Stomach (tissue), 4 donors: ENCODE measurements at regions not wholly inside any gene's neighbourhood (a gene's known extent, or its start where the extent isn't known, plus 50 kb on each side); places are given as distances from the start of the nearest gene placed in this dataset.

Source experiments
- POLR2A ChIP-seq, 4 donors: fragments of 450-650 bp; IDR thresholded peaks; one replicate each; pipeline ENCODE4 v1.6.1; 2016; ENCODE audit warnings: antibody characterized with exemption in 4 of 4, control low read depth in 2 of 4, mild to moderate bottlenecking in 1 of 4, moderate library complexity in 1 of 4
- POLR2AphosphoS5 ChIP-seq, 3 donors: sonication (generic); formaldehyde crosslinking; IDR thresholded peaks; one replicate each; pipeline ENCODE4 v1.6.1; 2016; ENCODE audit warnings: antibody characterized with exemption in 3 of 3

DNA sequence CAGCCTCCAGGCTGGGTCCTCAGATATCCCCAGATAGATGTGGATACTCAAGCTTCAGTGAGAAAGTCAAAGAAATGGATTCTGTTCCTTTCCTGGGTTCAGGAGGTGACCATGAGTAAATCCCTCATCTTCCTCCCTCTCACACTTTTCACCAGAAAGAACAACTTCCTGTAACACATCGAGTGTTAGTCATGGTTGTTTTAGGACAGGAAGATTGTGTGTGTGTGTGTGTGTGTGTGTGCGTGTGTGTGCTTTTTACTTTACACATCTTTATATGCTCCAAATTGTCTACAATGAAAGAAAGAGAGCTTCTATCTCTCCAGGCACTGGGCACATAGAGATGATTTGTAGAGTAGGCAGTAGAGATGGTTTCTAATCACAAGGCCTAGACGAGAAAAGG lies 139.9 kb downstream of the TBXT start:
- no peak for TF ChIP-seq POLR2A (IDR thresholded peaks at IDR 0.05)
- TF ChIP-seq POLR2AphosphoS5 (IDR thresholded peaks at IDR 0.05), result no peak
